ENCODE measurements at regions not wholly inside any gene's neighbourhood (a gene's known extent, or its start where the extent isn't known, plus 50 kb on each side); places are given as distances from the start of the nearest gene placed in this dataset.

DNA sequence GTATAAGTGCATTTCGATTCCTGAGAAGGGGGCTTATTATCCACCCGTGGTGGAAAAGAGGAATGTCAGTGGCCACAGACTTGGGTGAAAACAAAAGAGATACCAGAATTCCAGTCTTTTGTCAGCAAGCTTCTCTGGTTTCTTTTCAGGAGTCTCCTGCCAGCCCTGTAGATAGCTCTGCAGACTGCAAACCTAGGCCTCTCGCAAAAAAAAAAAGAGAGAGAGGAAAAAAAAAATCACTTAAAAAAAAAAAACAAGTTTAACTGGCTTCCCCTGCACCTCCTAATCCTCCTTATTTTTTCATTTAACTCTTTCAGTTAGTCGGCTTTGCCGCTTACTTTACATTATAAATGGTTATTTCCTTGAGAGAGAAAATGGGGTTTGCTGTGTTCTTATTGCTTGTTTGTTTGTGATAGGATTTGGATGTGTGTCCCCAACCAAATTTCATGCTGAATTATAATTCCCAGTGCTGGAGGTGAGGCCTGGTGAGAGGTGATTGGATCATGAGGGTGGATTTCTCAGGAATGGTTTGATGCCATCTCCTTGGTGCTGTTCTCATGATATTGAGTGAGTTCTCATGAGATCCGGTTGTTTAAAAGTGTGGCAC lies 170.0 kb downstream of the BCL11B start:
- intact Hi-C loops (cut with DNase I): no loop called here
- DNase-seq (ENCODE audit: low spot score): no peak

DNA sequence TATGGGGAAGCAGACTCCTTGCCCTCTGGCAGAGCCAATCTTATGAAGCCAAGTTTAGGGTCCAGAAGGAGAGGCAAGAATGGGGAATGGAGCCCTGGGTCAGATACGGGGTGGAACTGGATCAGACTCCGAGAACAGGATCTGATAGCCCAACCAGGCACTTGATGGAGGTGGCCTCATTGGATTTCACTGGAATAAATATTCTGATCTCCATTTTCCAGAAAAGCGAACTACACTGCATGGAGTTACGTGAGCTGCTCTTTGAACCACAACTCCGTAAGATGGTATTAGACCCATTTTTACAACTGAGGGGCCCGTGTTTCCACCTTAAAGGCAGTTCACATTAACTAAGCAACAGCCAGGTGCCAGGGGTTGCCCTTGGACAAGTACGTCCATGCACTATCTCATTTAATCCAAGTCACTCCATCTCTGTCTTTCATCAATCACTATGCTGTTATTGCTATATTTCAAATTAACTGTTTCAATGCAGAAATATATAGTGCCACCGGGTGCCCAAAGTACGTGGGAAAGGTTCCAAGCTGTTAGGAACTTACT lies 155.2 kb downstream of the BCL11B start:
- no peak for DNase-seq (ENCODE audit: low spot score)
- intact Hi-C loops (cut with DNase I): loop anchor here in 1 of 2 donors (10.0 kb wide), 1 partner anchor 688 kb away; no protein-coding TSS in a partner anchor

DNA sequence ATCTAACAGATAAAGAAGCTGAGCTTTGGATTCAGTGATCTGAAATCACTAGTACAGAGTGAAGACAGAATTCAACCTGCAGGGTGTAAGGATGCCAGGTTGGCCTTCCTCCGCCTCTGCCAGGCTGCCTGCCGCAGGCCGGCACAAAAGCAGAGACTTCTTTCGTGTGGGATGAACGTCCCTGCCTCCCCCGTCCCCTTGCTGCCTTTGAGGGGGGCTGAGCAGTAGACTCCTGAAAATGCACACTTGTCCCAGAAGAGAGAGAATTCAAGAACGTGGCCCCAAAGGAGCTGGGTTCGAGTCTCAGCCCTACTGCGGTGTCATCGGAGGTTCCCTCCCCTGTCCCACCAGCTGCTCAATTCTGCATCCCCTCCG lies 154.3 kb downstream of the BCL11B start:
- no peak for DNase-seq (ENCODE audit: low spot score)
- intact Hi-C loops (cut with DNase I): loop anchor here in 1 of 2 donors (10.0 kb wide), 1 partner anchor 687 kb away; no protein-coding TSS in a partner anchor

DNA sequence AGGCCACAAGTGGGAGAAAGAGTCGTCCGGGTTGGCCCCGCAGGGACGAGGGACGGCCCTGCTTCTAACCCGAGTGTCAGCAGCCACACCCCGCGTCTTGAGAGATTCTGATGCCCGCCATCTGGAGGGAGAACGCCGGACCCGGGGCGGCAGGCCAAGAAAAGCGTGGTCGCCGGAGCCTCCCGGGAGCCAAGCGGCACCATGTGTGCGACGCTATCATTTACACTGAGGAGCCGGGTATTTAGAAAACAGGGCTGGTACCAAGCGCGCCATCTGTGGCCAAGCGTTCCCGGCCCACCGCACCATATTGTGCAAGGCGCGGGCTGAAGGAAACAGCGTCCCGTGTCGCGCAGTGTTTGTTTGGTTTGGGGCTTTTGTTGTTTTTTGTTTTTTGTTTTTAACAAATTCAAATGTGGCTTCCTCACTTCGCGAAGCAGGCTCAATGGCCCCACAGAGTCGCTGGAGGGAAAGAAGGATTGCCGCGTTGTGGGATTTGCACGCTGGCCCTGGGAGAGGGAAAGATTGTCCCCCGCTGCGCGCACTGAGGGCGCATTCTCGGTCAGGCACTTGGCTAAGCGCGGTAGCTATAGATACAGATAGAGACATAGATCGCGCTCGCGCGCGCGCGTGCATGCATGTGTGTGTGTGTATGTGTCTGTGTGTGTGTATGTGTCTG lies 153.8 kb downstream of the BCL11B start:
- DNase-seq (ENCODE audit: low spot score): no peak
- intact Hi-C loops (cut with DNase I): loop anchor here in 1 of 2 donors (10.0 kb wide), 1 partner anchor 687 kb away; no protein-coding TSS in a partner anchor

DNA sequence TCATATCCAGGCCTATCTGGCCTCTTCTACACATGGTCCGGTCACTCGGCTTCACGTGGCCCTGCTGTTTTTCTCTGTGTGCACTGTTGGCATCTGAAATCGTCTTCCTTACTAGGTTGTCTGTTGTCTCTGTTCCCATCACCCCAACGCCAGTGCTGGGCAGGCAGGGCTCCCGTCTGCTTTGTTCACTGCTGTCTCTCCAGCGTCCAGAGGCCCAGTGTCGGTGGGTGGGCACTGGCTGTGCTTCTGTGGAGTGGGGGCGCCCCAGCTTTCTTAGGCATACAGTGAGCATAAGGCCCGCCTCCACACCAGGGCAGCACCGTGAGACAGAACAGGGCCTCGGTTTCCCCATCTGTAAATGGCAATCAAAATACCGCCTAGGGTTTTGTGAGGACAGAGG lies 153.1 kb downstream of the BCL11B start:
- DNase-seq (ENCODE audit: low spot score): no peak
- intact Hi-C loops (cut with DNase I): loop anchor here in 1 of 2 donors (10.0 kb wide), 1 partner anchor 686 kb away; no protein-coding TSS in a partner anchor
